H1 (cell line): ENCODE measurements at regions not wholly inside any gene's neighbourhood (a gene's known extent, or its start where the extent isn't known, plus 50 kb on each side); places are given as distances from the start of the nearest gene placed in this dataset.

Source experiments
- CTCF ChIA-PET: fragments of 300-600 bp; sonication (Branson Sonifier 250); formaldehyde crosslinking; loops from one replicate; lab custom pipeline; 2021; ENCODE audit not compliant: partially characterized antibody; lab: Charles Lee
- POLR2A ChIA-PET: fragments of 300-600 bp; sonication (Branson Sonifier 250); formaldehyde crosslinking; loops from one replicate; lab custom pipeline; 2021; ENCODE audit warnings: inconsistent platforms; ENCODE audit not compliant: partially characterized antibody; lab: Charles Lee
- DNase-seq, 2 experiments: peaks; one replicate each; pipeline versions ENCODE4 v3.0.0 to v3.0.0-alpha.2; 2010 to 2022; ENCODE audit warnings: low spot score in 2 of 2, low read depth in 1 of 2, mixed read lengths in 1 of 2
- FAIRE-seq: peaks from 2 replicates; lab custom pipeline; 2011; peaks lifted over from hg19 to GRCh38; lab: Jason Lieb, UNC
- H2AFZ ChIP-seq: 2 replicates; pipeline ENCODE4 v1.8.1; 2012; ENCODE audit warnings: low read length, inconsistent platforms
- H2AK5ac ChIP-seq: 2 replicates; pipeline ENCODE4 v1.6.1; 2013; ENCODE audit warnings: low read depth, low read length
- H2BK120ac ChIP-seq: replicated peaks from 2 replicates; pipeline ENCODE3; 2013; ENCODE audit warnings: low read depth, low read length, inconsistent platforms
- H2BK12ac ChIP-seq: 2 replicates; pipeline ENCODE4 v1.6.1; 2013; ENCODE audit warnings: low read depth, low read length
- H2BK15ac ChIP-seq: 2 replicates; pipeline ENCODE4 v1.6.1; 2013; ENCODE audit warnings: low read length
- H2BK20ac ChIP-seq: 2 replicates; pipeline ENCODE4 v1.6.1; 2013; ENCODE audit warnings: low read length
- H2BK5ac ChIP-seq: 2 replicates; pipeline ENCODE4 v1.6.1; 2013; ENCODE audit warnings: low read depth, low read length
- H3K14ac ChIP-seq: 2 replicates; pipeline ENCODE4 v1.6.1; 2013; ENCODE audit warnings: inconsistent platforms; ENCODE audit not compliant: insufficient read length
- H3K18ac ChIP-seq: 2 replicates; pipeline ENCODE4 v1.6.1; 2013; ENCODE audit warnings: low read length; ENCODE audit errors: extremely low read depth
- H3K23ac ChIP-seq: 2 replicates; pipeline ENCODE4 v1.6.1; 2013; ENCODE audit warnings: inconsistent platforms; ENCODE audit not compliant: insufficient read length
- H3K23me2 ChIP-seq: 2 replicates; pipeline ENCODE4 v1.6.1; 2013; ENCODE audit warnings: low read depth, low read length
- H3K27ac ChIP-seq: 2 replicates; pipeline ENCODE4 v1.6.1; 2011; ENCODE audit warnings: low read depth, low read length, inconsistent platforms
- H3K27me3 ChIP-seq, 4 experiments: replicated peaks in 1 of 4; 1 replicate in 1 of 4; 2 replicates in 3 of 4; pipeline versions ENCODE4 v1.6.1 to v1.8.1; 2011 to 2013; ENCODE audit warnings: low read length in 3 of 4, mild to moderate bottlenecking in 3 of 4, inconsistent platforms in 2 of 4, mixed read lengths in 2 of 4, moderate library complexity in 1 of 4; ENCODE audit not compliant: control insufficient read depth in 3 of 4, insufficient read depth in 3 of 4; ENCODE audit errors: extremely low read depth in 1 of 4
- H3K36me3 ChIP-seq, 4 experiments: 2 replicates each; pipeline versions ENCODE4 v1.6.1 to v1.8.1; 2011 to 2013; ENCODE audit warnings: mild to moderate bottlenecking in 4 of 4, low read length in 3 of 4, moderate library complexity in 2 of 4, control low read depth in 1 of 4, inconsistent platforms in 1 of 4; ENCODE audit not compliant: insufficient read depth in 4 of 4, control insufficient read depth in 2 of 4
- H3K4ac ChIP-seq: replicated peaks from 2 replicates; pipeline ENCODE3; 2013; ENCODE audit warnings: low read length, low read depth, mixed read lengths, inconsistent platforms; ENCODE audit not compliant: insufficient read length
- H3K4me1 ChIP-seq, 4 experiments: replicated peaks in 1 of 4; 1 replicate in 1 of 4; 2 replicates in 3 of 4; pipeline versions ENCODE4 v1.6.1 to v1.8.1; 2011 to 2013; ENCODE audit warnings: low read length in 3 of 4, inconsistent platforms in 2 of 4, mixed read lengths in 1 of 4; ENCODE audit not compliant: insufficient read depth in 4 of 4, control insufficient read depth in 3 of 4
- H3K4me2 ChIP-seq, 2 experiments: 2 replicates each; pipeline versions ENCODE4 v1.6.1 to v1.8.1; 2011 to 2013; ENCODE audit warnings: low read depth in 2 of 2, low read length in 2 of 2, control low read depth in 1 of 2, inconsistent platforms in 1 of 2, mild to moderate bottlenecking in 1 of 2; ENCODE audit not compliant: insufficient read depth in 1 of 2
- H3K4me3 ChIP-seq, 4 experiments: fragments of 200-600, 300-600 bp in 1 of 4; sonication (generic), shearing (Covaris generic), sonication (Bioruptor Twin) in 1 of 4; 2 replicates each; pipeline versions ENCODE4 v1.5.1 to v1.8.1; 2011 to 2016; ENCODE audit warnings: low read length in 4 of 4, low read depth in 3 of 4, control low read depth in 2 of 4, inconsistent platforms in 2 of 4, mild to moderate bottlenecking in 2 of 4, mixed read lengths in 1 of 4, moderate library complexity in 1 of 4; ENCODE audit not compliant: insufficient read depth in 2 of 4; ENCODE audit errors: extremely low read depth in 1 of 4
- H3K56ac ChIP-seq: replicated peaks from 2 replicates; pipeline ENCODE3; 2013; ENCODE audit warnings: low read depth, mild to moderate bottlenecking, mixed read lengths, low read length, inconsistent platforms; ENCODE audit not compliant: insufficient read length
- H3K79me1 ChIP-seq: 2 replicates; pipeline ENCODE4 v1.6.1; 2013; ENCODE audit warnings: low read depth, low read length, control low read depth
- H3K79me2 ChIP-seq, 2 experiments: 2 replicates each; pipeline versions ENCODE4 v1.6.1 to v1.8.1; 2012 to 2013; ENCODE audit warnings: low read length in 2 of 2, mild to moderate bottlenecking in 2 of 2, inconsistent platforms in 1 of 2; ENCODE audit not compliant: insufficient read depth in 2 of 2, control insufficient read depth in 1 of 2
- H3K9ac ChIP-seq, 4 experiments: replicated peaks in 1 of 4; 1 replicate in 1 of 4; 2 replicates in 3 of 4; pipeline versions ENCODE4 v1.6.1 to v1.8.1; 2011 to 2013; ENCODE audit warnings: low read depth in 3 of 4, low read length in 3 of 4, control low read depth in 2 of 4, mild to moderate bottlenecking in 2 of 4, moderate library complexity in 2 of 4, inconsistent platforms in 1 of 4; ENCODE audit errors: extremely low read depth in 1 of 4
- H3K9me3 ChIP-seq, 2 experiments: 2 replicates each; pipeline versions ENCODE4 v1.6.1 to v1.8.1; 2012 to 2013; ENCODE audit warnings: mild to moderate bottlenecking in 2 of 2, moderate library complexity in 2 of 2, control low read depth in 1 of 2, inconsistent platforms in 1 of 2, low read depth in 1 of 2, low read length in 1 of 2, mixed read lengths in 1 of 2; ENCODE audit not compliant: insufficient read depth in 2 of 2
- H4K20me1 ChIP-seq, 2 experiments: replicated peaks in 1 of 2; 2 replicates each; pipeline versions ENCODE3 to v1.8.1; 2011 to 2013; ENCODE audit warnings: inconsistent platforms in 2 of 2, low read length in 2 of 2, mild to moderate bottlenecking in 1 of 2; ENCODE audit not compliant: insufficient read depth in 2 of 2, control insufficient read depth in 1 of 2
- H4K5ac ChIP-seq: 2 replicates; pipeline ENCODE4 v1.6.1; 2013; ENCODE audit warnings: low read length, low read depth, mixed read lengths, inconsistent platforms; ENCODE audit not compliant: insufficient read length
- H4K8ac ChIP-seq: 2 replicates; pipeline ENCODE4 v1.8.0; 2013; ENCODE audit warnings: mild to moderate bottlenecking, moderate library complexity, low read length, inconsistent platforms; ENCODE audit not compliant: insufficient read depth; ENCODE audit errors: extremely low read depth
- H4K91ac ChIP-seq: replicated peaks from 2 replicates; pipeline ENCODE3; 2013; ENCODE audit warnings: low read length, mixed read lengths, inconsistent platforms; ENCODE audit not compliant: insufficient read length
- BRCA1 ChIP-seq: IDR thresholded peaks from 2 replicates; pipeline ENCODE4 v1.6.1; 2012; ENCODE audit warnings: low read depth, low read length, improper control_type of control experiment
- CEBPB ChIP-seq: IDR thresholded peaks from 2 replicates; pipeline ENCODE4 v1.6.1; 2012; ENCODE audit warnings: low read depth, low read length
- KDM4A ChIP-seq: IDR thresholded peaks from one replicate; pipeline ENCODE4 v1.7.1; 2012; ENCODE audit warnings: low read depth, mild to moderate bottlenecking, moderate library complexity, low read length, inconsistent platforms; ENCODE audit not compliant: severe bottlenecking
- KDM5A ChIP-seq: fragments of 200-600 bp; IDR thresholded peaks from 2 replicates; pipeline ENCODE4 v1.7.1; 2012; ENCODE audit warnings: mild to moderate bottlenecking, low read length, inconsistent platforms, mixed read lengths
- MAX ChIP-seq: IDR thresholded peaks from 2 replicates; pipeline ENCODE4 v1.6.1; 2012; ENCODE audit warnings: inconsistent platforms
- SAP30 ChIP-seq: fragments of 300-600 bp; sonication (generic); IDR thresholded peaks from 2 replicates; pipeline ENCODE4 v1.7.1; 2012; ENCODE audit warnings: low read length, moderate library complexity, mild to moderate bottlenecking, inconsistent platforms; ENCODE audit not compliant: insufficient read depth, insufficient replicate concordance
- SIX5 ChIP-seq: IDR thresholded peaks from 2 replicates; pipeline ENCODE4 v1.6.1; 2011; ENCODE audit warnings: mild to moderate bottlenecking, low read depth, low read length
- SRF ChIP-seq: IDR thresholded peaks from 2 replicates; pipeline ENCODE4 v1.6.1; 2011; ENCODE audit warnings: mild to moderate bottlenecking, low read depth, low read length, moderate library complexity
- SUZ12 ChIP-seq: fragments of 200-600 bp; sonication (generic); IDR thresholded peaks from 2 replicates; pipeline ENCODE4 v1.6.1; 2012; ENCODE audit warnings: mild to moderate bottlenecking, inconsistent platforms, low read length, moderate library complexity, mixed read lengths
- YY1 ChIP-seq: IDR thresholded peaks from 2 replicates; pipeline ENCODE4 v1.6.1; 2011; ENCODE audit warnings: low read depth, mild to moderate bottlenecking, low read length
- WGBS, 2 experiments: shearing (Covaris generic) in 1 of 2; methylation state at CpG; one replicate each; pipeline versions ENCODE4 v1.1.6 to v1.1.7; 2013 to 2015; ENCODE audit warnings: low lambda C conversion rate in 2 of 2, mixed read lengths in 2 of 2, inconsistent platforms in 1 of 2, low coverage in 1 of 2, missing lambda C conversion rate in 1 of 2; ENCODE audit not compliant: insufficient replicate concordance in 2 of 2, insufficient coverage in 1 of 2, insufficient read length in 1 of 2; ENCODE audit errors: extremely low coverage in 1 of 2, missing lambda C conversion rate in 1 of 2; 5-methylcytosine and 5-hydroxymethylcytosine counted together

- CTCF ChIA-PET, result no interaction called here
- FAIRE-seq, result no peak
- Histone ChIP-seq H3K9ac (no peak overlapping the region), H4K91ac (no peak overlapping the region), H3K9me3 (peaks cover 13 to 15% of the 10 kb centered on the region in 2 experiments), H3K56ac (no peak overlapping the region), H4K20me1 (no peaks in the 10 kb centered on the region), H4K8ac (no peak overlapping the region), H3K4ac (no peak overlapping the region), H3K4me2 (no peak overlapping the region), H2BK5ac (no peak overlapping the region), H3K14ac (no peak overlapping the region), H3K4me3 (no peak overlapping the region), H3K4me1 (no peaks in the 10 kb centered on the region; a peak in 1 of 7 replicates), H3K23me2 (no peaks in the 10 kb centered on the region), H3K23ac (no peak overlapping the region), H2BK12ac (no peak overlapping the region), H3K79me1 (no peaks in the 10 kb centered on the region), H2BK120ac (no peak overlapping the region), H3K79me2 (no peaks in the 10 kb centered on the region), H2AFZ (no peak overlapping the region), H4K5ac (no peak overlapping the region), H2BK15ac (no peak overlapping the region), H3K36me3 (no peaks in the 10 kb centered on the region), H3K27me3 (no peaks in the 10 kb centered on the region), H2BK20ac (no peak overlapping the region), H3K27ac (no peak overlapping the region), H3K18ac (no peak overlapping the region), H2AK5ac (no peak overlapping the region)
- 87% methylated on average over 3 of the region's 3 CpGs; no CpG with 5 or more reads in 1 of the 2 experiments for WGBS, 2 experiments
- TF ChIP-seq CEBPB (no peak), SUZ12 (no peak), SAP30 (no peak), MAX (no peak), KDM4A (no peak), BRCA1 (no peak), SRF (no peak), YY1 (no peak), SIX5 (no peak), KDM5A (no peak)
- DNase-seq, result no peak
- POLR2A ChIA-PET, result no interaction called here
These were observed 79.0 kb upstream of the CST7 start for GRCh38 chr20:24870057-24870456.
